Upper lobe of right lung (tissue), 1 donor: ENCODE measurements at regions not wholly inside any gene's neighbourhood (a gene's known extent, or its start where the extent isn't known, plus 50 kb on each side); places are given as distances from the start of the nearest gene placed in this dataset.

ENCODE experiments used
- ATAC-seq: fragments of 200-7000 bp; cut with Tn5 transposase; one replicate; pipeline ENCODE4 v1.9.1; 2020; ENCODE audit warnings: mild to moderate bottlenecking, moderate library complexity
- DNase-seq: peaks from one replicate; pipeline ENCODE4 v3.0.0-alpha.2; 2020
- H3K27ac ChIP-seq: fragments of 200-600 bp; one replicate; pipeline ENCODE4 v1.8.0; 2022
- H3K27me3 ChIP-seq: fragments of 200-600 bp; one replicate; pipeline ENCODE4 v1.8.0; 2022; ENCODE audit warnings: mild to moderate bottlenecking
- H3K36me3 ChIP-seq: fragments of 200-600 bp; one replicate; pipeline ENCODE4 v1.8.0; 2022
- H3K4me1 ChIP-seq: fragments of 200-600 bp; one replicate; pipeline ENCODE4 v1.8.0; 2022
- H3K4me3 ChIP-seq: fragments of 200-600 bp; one replicate; pipeline ENCODE4 v1.8.0; 2022; ENCODE audit warnings: mild to moderate bottlenecking
- H3K9me3 ChIP-seq: fragments of 200-600 bp; one replicate; pipeline ENCODE4 v1.8.0; 2022
- intact Hi-C: fragments of 100-400 bp; cut with DNase I; formaldehyde crosslinking; loops from one replicate; pipeline ENCODE4 v1.11.0; 2022
- TF ChIP-seq, protein P1 (sequence below): fragments of 200-600 bp; IDR thresholded peaks from one replicate; pipeline ENCODE4 v1.8.0; 2022; ENCODE audit warnings: antibody characterized with exemption
- donor health status: DM: no; HTN: yes; CAD: no; lungs with severe emphysema.

DNA sequence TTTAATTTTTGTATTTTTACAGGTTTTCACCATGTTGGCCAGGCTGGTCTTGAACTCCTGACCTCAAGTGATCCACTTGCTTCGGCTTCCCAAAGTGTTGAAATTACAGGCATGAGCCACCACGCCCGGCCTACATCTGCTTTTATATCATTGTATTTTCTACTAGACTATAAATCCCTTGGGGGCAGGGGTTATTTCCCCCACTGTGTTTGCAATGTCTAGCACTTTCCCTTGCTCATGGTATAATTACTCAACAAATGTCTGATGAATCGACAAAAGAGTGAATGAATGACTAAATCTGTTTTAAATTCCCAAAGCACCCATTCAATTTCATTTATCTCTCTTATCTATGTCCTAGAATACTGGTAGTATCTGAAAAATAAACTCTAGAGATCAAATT is 244.5 kb upstream of the CSNK1A1L start:
- no peak for ATAC-seq
- Histone ChIP-seq H3K4me1 (no peaks in the 10 kb centered on the region), H3K4me3 (no peak overlapping the region), H3K9me3 (no peaks in the 10 kb centered on the region), H3K27ac (no peak overlapping the region), H3K36me3 (no peaks in the 10 kb centered on the region), H3K27me3 (no peaks in the 10 kb centered on the region)
- TF ChIP-seq, protein P1, sequence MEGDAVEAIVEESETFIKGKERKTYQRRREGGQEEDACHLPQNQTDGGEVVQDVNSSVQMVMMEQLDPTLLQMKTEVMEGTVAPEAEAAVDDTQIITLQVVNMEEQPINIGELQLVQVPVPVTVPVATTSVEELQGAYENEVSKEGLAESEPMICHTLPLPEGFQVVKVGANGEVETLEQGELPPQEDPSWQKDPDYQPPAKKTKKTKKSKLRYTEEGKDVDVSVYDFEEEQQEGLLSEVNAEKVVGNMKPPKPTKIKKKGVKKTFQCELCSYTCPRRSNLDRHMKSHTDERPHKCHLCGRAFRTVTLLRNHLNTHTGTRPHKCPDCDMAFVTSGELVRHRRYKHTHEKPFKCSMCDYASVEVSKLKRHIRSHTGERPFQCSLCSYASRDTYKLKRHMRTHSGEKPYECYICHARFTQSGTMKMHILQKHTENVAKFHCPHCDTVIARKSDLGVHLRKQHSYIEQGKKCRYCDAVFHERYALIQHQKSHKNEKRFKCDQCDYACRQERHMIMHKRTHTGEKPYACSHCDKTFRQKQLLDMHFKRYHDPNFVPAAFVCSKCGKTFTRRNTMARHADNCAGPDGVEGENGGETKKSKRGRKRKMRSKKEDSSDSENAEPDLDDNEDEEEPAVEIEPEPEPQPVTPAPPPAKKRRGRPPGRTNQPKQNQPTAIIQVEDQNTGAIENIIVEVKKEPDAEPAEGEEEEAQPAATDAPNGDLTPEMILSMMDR: no peak
- DNase-seq: no peak
- intact Hi-C loops: no loop called here

GRCh38 chr13:37348916-37349643 is 243.6 kb upstream of the CSNK1A1L start:
- H3K27me3 ChIP-seq: no peaks in the 10 kb centered on the region
- H3K36me3 ChIP-seq: no peaks in the 10 kb centered on the region
- ATAC-seq: no peak
- TF ChIP-seq, protein P1: no peak
- intact Hi-C loops: no loop called here
- H3K27ac ChIP-seq: no peak overlapping the region
- H3K9me3 ChIP-seq: no peaks in the 10 kb centered on the region
- no peak overlapping the region for H3K4me3 ChIP-seq
- DNase-seq: no peak
- no peaks in the 10 kb centered on the region for H3K4me1 ChIP-seq

GRCh38 chr13:37345869-37346268 is 240.4 kb upstream of the CSNK1A1L start:
- no peaks in the 10 kb centered on the region for H3K27me3 ChIP-seq
- ATAC-seq (no peak), DNase-seq (no peak)
- no peaks in the 10 kb centered on the region for H3K4me1 ChIP-seq
- TF ChIP-seq, protein P1: no peak
- no peaks in the 10 kb centered on the region for H3K9me3 ChIP-seq
- no peaks in the 10 kb centered on the region for H3K36me3 ChIP-seq
- H3K27ac ChIP-seq: no peak overlapping the region
- no peak overlapping the region for H3K4me3 ChIP-seq
- intact Hi-C loops: no loop called here

- no peak for DNase-seq
- Histone ChIP-seq H3K4me3 (no peak overlapping the region), H3K27ac (no peak overlapping the region), H3K27me3 (no peaks in the 10 kb centered on the region), H3K4me1 (no peaks in the 10 kb centered on the region), H3K9me3 (no peaks in the 10 kb centered on the region), H3K36me3 (no peaks in the 10 kb centered on the region)
- ATAC-seq: no peak
- intact Hi-C loops: no loop called here
- TF ChIP-seq, protein P1: no peak
Measured at GRCh38 chr13:37345391-37345790, 239.9 kb upstream of the CSNK1A1L start.

DNA sequence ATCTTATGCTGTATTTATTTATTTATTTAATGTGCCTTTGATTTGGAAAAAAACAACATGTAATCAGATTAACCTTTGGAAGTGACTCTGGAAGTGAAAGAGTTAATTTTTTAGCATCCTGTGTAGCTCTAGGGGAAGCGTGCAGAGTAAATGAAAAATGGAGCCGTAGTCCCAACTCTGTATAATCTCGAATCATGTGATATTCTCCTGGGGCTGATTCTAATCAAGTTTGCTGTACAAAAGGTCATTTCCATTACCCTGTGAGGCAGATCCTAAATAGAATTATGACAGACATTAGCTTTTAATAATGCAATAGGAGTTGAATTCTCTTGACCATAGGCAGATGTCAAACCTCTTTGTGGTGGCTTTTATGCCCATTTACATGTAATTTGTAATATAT is 238.6 kb upstream of the CSNK1A1L start:
- ATAC-seq: no peak

More for the DNA sequence above, 238.6 kb upstream of the CSNK1A1L start:
- no peak for DNase-seq
- H3K9me3 ChIP-seq: no peaks in the 10 kb centered on the region
- H3K4me1 ChIP-seq: no peaks in the 10 kb centered on the region
- intact Hi-C loops: no loop called here
- TF ChIP-seq, protein P1: no peak
- H3K27me3 ChIP-seq: no peaks in the 10 kb centered on the region
- no peak overlapping the region for H3K27ac ChIP-seq
- no peaks in the 10 kb centered on the region for H3K36me3 ChIP-seq
- H3K4me3 ChIP-seq: no peak overlapping the region
